ENCODE measurements at regions not wholly inside any gene's neighbourhood (a gene's known extent, or its start where the extent isn't known, plus 50 kb on each side); places are given as distances from the start of the nearest gene placed in this dataset.

GRCh38 chr6:80550281-80550680, 443.8 kb downstream of the BCKDHB start:
- TF ChIP-seq CTCF (IDR thresholded peaks at IDR 0.05) (no peak), POLR2A (IDR thresholded peaks at IDR 0.05) (no peak)

Measured in testis (tissue), 2 donors.